T-cell (primary cell): ENCODE measurements at regions not wholly inside any gene's neighbourhood (a gene's known extent, or its start where the extent isn't known, plus 50 kb on each side); places are given as distances from the start of the nearest gene placed in this dataset.

ENCODE experiments used
- ATAC-seq, 4 experiments: fragments of 200-7000 bp in 3 of 4; fragments of 150-1000 bp in 1 of 4; cut with Tn5 transposase; replicated peaks in 1 of 4; 1 replicate in 3 of 4; 2 replicates in 1 of 4; pipeline ENCODE4 v1.10.0; 2021; ENCODE audit warnings: moderate library complexity in 3 of 4, mild to moderate bottlenecking in 2 of 4, moderate number of reproducible peaks in 1 of 4
- CTCF ChIA-PET, 2 donors: fragments of 300-600 bp; sonication (Branson Sonifier 250); formaldehyde crosslinking; loops; one replicate each; lab custom pipeline; 2022; ENCODE audit warnings: antibody characterized with exemption in 2 of 2; lab: Charles Lee
- POLR2A ChIA-PET, 2 donors: fragments of 300-600 bp; sonication (Branson Sonifier 250); formaldehyde crosslinking; loops; one replicate each; lab custom pipeline; 2022; ENCODE audit warnings: antibody characterized with exemption in 2 of 2; lab: Charles Lee
- DNase-seq, 35 experiments: peaks; one replicate each; pipeline versions ENCODE4 v3.0.0 to v3.0.0-alpha.2; 2013 to 2023
- H3K27ac ChIP-seq: one replicate; pipeline ENCODE4 v1.5.1; 2013; ENCODE audit warnings: low read length
- H3K27me3 ChIP-seq, 2 experiments: replicated peaks in 1 of 2; 1 replicate in 1 of 2; 2 replicates in 1 of 2; pipeline versions ENCODE4 v1.6.1 to v1.7.0; 2013; ENCODE audit warnings: low read length in 1 of 2, mixed read lengths in 1 of 2; ENCODE audit not compliant: control insufficient read depth in 2 of 2, insufficient read depth in 2 of 2; ENCODE audit errors: extremely low read depth in 1 of 2
- H3K36me3 ChIP-seq, 2 donors: 1 replicate in 1 of 2; 2 replicates in 1 of 2; pipeline versions ENCODE4 v1.6.1 to v1.7.0; 2013; ENCODE audit warnings: low read length in 1 of 2; ENCODE audit not compliant: control insufficient read depth in 2 of 2, insufficient read depth in 1 of 2; ENCODE audit errors: extremely low read depth in 1 of 2
- H3K4me1 ChIP-seq, 2 experiments: 1 replicate in 1 of 2; 2 replicates in 1 of 2; pipeline versions ENCODE4 v1.6.1 to v1.7.0; 2013; ENCODE audit warnings: low read length in 2 of 2, mixed read lengths in 1 of 2; ENCODE audit not compliant: insufficient read depth in 2 of 2, control insufficient read depth in 1 of 2; ENCODE audit errors: extremely low read depth in 1 of 2
- H3K4me3 ChIP-seq, 2 donors: 1 replicate in 1 of 2; 2 replicates in 1 of 2; pipeline versions ENCODE4 v1.5.1 to v1.7.0; 2013; ENCODE audit warnings: mild to moderate bottlenecking in 2 of 2, low read length in 1 of 2, moderate library complexity in 1 of 2; ENCODE audit not compliant: control insufficient read depth in 1 of 2; ENCODE audit errors: extremely low read depth in 1 of 2
- H3K9me3 ChIP-seq: 2 replicates; pipeline ENCODE4 v1.7.0; 2013
- H3K27ac Mint-ChIP-seq, 2 donors: one replicate each; pipeline ENCODE4 v1.8.0; 2020 to 2021; ENCODE audit warnings: mild to moderate bottlenecking in 2 of 2, mixed read lengths in 2 of 2
- H3K27me3 Mint-ChIP-seq, 2 donors: one replicate each; pipeline ENCODE4 v1.8.0; 2021 to 2022; ENCODE audit warnings: mixed read lengths in 2 of 2
- H3K36me3 Mint-ChIP-seq: one replicate; pipeline ENCODE4 v1.8.0; 2021; ENCODE audit warnings: mixed read lengths
- H3K4me1 Mint-ChIP-seq, 3 donors: one replicate each; pipeline ENCODE4 v1.8.0; 2020 to 2022; ENCODE audit warnings: mixed read lengths in 3 of 3, mild to moderate bottlenecking in 1 of 3
- H3K4me3 Mint-ChIP-seq, 3 donors: one replicate each; pipeline ENCODE4 v1.8.0; 2020 to 2022; ENCODE audit warnings: mild to moderate bottlenecking in 3 of 3, mixed read lengths in 3 of 3, moderate library complexity in 3 of 3
- H3K9me3 Mint-ChIP-seq, 3 donors: one replicate each; pipeline ENCODE4 v1.8.0; 2020 to 2022; ENCODE audit warnings: mixed read lengths in 3 of 3
- WGBS: methylation state at CpG from one replicate; pipeline ENCODE4 v1.1.5; 2013; ENCODE audit warnings: missing lambda C conversion rate; ENCODE audit not compliant: insufficient coverage; 5-methylcytosine and 5-hydroxymethylcytosine counted together

DNA sequence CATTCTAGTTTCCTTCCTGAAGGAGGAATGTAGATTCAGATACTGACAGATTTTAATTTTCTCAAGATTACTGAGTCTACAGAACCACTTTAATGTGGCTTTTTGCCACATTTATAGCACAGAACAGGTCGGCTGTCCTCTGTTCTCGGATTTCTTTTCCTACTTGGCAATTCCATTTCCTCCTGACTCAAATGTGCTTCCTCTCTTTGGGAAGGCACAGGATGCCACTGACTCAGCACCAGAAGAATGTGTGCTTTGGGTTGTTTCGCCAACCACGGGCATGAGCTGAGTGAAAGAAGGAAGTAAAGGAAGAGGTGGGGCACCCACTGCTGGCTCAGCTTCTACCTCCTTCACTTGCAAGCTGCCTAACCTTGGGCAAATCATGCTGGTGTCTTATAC lies 970.6 kb upstream of the ACVR2A start:
- no peak for ATAC-seq
- no peak overlapping the region for H3K4me3 ChIP-seq
- Mint-ChIP-seq H3K27ac (no peak overlapping the region), H3K4me3 (no peak overlapping the region), H3K27me3 (no peaks in the 10 kb centered on the region), H3K36me3 (no peaks in the 10 kb centered on the region), H3K9me3 (peaks cover 0 to 6% (median 0%) of the 10 kb centered on the region in 3 donors), H3K4me1 (no peaks in the 10 kb centered on the region)
- H3K27ac ChIP-seq = no peak overlapping the region
- DNase-seq = no peak
- ChIA-PET POLR2A (no interaction called here), CTCF (no interaction called here)
- no peaks in the 10 kb centered on the region for H3K9me3 ChIP-seq
- WGBS = no CpG with 5 or more reads among the region's 4 CpGs
- H3K4me1 ChIP-seq = no peaks in the 10 kb centered on the region
- no peaks in the 10 kb centered on the region for H3K27me3 ChIP-seq
- H3K36me3 ChIP-seq = no peaks in the 10 kb centered on the region

DNA sequence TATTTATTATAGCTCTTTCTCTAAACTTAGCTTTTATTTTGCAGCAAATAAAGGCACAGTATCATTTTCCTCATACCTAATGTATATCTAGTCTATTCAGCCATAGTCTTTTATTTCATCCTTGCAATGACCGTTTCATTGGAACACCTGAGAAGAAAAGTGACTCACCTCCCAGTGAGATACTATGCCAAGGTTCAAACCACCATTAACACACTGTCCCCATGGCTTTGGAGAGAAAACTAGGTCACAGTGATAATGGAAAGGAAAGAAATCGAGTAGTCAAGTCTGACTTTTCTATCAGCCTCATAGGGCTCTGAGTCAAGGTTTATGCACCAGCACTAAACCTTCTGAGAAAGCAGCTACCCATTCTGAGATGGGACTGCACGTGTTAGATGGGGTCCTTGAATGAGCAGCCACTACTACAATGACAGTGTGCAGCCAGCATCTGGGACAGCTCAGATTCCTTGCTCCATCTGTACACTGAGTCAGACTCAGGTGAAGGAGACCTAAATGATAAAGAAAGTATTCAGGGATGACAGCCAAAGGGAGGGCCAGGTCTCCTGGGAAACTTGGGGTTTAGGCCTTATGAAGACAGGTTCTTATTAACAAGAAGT lies 971.1 kb upstream of the ACVR2A start:
- WGBS = 27% methylated on average over 2 of the region's 3 CpGs
- Histone ChIP-seq H3K4me1 (no peaks in the 10 kb centered on the region), H3K9me3 (no peaks in the 10 kb centered on the region), H3K36me3 (no peaks in the 10 kb centered on the region), H3K27me3 (no peaks in the 10 kb centered on the region), H3K4me3 (no peak overlapping the region), H3K27ac (no peak overlapping the region)
- Mint-ChIP-seq H3K4me1 (no peaks in the 10 kb centered on the region), H3K4me3 (no peak overlapping the region), H3K9me3 (peaks cover 0 to 3% (median 0%) of the 10 kb centered on the region in 3 donors), H3K36me3 (no peaks in the 10 kb centered on the region), H3K27ac (no peak overlapping the region), H3K27me3 (no peaks in the 10 kb centered on the region)
- ATAC-seq (no peak), DNase-seq (no peak)
- POLR2A ChIA-PET = no interaction called here
- CTCF ChIA-PET = no interaction called here

DNA sequence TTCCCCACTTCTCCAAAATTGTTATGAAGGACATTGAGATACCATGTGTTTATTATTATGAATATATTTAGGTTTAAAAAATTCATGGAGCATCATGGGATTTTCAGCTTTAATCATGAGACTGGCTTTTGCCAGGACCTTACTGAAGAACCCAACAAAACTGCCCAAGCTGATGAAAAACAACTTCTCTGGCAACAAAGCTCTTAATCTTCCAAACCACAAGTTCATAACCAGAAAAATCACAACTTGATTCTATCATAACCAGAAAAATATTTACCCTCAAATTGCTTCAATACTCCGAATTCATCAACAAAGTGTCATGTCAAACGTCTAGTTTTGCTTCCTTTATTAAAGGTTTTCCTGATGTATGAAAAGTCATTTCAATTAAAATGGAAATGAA lies 971.8 kb upstream of the ACVR2A start:
- no peaks in the 10 kb centered on the region for H3K27me3 ChIP-seq
- no peaks in the 10 kb centered on the region for H3K4me1 ChIP-seq
- H3K9me3 Mint-ChIP-seq = peaks cover 0 to 3% (median 0%) of the 10 kb centered on the region in 3 donors
- no peaks in the 10 kb centered on the region for H3K4me1 Mint-ChIP-seq
- no peak for ATAC-seq
- no peak for DNase-seq
- no peaks in the 10 kb centered on the region for H3K27me3 Mint-ChIP-seq
- no peak overlapping the region for H3K27ac Mint-ChIP-seq
- no peaks in the 10 kb centered on the region for H3K36me3 ChIP-seq
- H3K9me3 ChIP-seq = no peaks in the 10 kb centered on the region
- H3K36me3 Mint-ChIP-seq = no peaks in the 10 kb centered on the region
- WGBS = no CpG with 5 or more reads among the region's 2 CpGs
- H3K4me3 Mint-ChIP-seq = no peak overlapping the region
- ChIA-PET CTCF (no interaction called here), POLR2A (no interaction called here)
- H3K27ac ChIP-seq = no peak overlapping the region
- H3K4me3 ChIP-seq = no peak overlapping the region

DNA sequence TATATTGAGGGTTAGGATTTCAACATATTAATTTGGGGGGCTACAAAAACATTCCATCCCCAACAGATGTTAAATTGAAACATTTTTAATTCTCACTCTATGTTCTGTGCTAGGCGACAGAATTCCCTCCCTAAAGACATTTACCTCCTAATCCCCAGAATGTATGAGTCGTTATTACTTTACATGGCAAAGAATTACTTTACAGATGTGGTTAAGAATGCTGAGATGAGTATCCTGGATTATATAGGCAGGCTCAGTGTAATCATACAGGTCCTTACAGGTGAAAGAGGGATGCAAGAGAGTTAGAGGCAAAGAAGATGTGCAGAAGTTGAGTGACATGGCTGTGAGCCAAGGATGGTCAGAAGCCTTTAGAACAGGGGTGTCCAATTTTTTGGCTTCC lies 974.1 kb upstream of the ACVR2A start:
- no CpG with 5 or more reads among the region's 2 CpGs for WGBS

DNA sequence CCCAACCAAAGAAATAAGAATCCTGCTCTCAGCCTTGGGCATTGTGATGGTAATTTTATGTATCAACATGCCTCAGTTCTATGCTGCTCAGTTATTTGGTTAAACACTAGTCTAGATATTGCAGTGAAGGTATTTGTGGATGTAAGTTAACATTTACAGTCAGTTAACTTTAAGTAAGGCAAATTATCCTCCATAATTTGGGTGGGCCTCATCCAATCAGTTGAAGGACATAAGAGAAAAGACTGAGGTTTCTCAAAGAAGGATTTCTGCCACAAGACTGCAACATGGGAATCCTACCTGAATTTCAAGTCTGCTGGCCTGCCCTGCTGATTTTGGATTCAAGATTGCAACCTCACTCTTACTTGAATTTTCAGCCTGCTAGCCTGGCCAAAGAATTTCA lies 975.5 kb upstream of the ACVR2A start:
- ChIA-PET CTCF (no interaction called here), POLR2A (no interaction called here)
- Histone ChIP-seq H3K36me3 (no peaks in the 10 kb centered on the region), H3K27ac (no peak overlapping the region), H3K9me3 (no peaks in the 10 kb centered on the region), H3K4me3 (no peak overlapping the region), H3K27me3 (no peaks in the 10 kb centered on the region), H3K4me1 (no peaks in the 10 kb centered on the region)
- Mint-ChIP-seq H3K36me3 (no peaks in the 10 kb centered on the region), H3K4me3 (no peak overlapping the region), H3K27ac (no peak overlapping the region), H3K27me3 (no peaks in the 10 kb centered on the region), H3K9me3 (peaks cover 0 to 15% (median 10%) of the 10 kb centered on the region in 3 donors), H3K4me1 (no peaks in the 10 kb centered on the region)
- ATAC-seq (no peak), DNase-seq (no peak)

More for the DNA sequence above, 974.1 kb upstream of the ACVR2A start:
- no peaks in the 10 kb centered on the region for H3K4me1 Mint-ChIP-seq
- Histone ChIP-seq H3K27me3 (no peaks in the 10 kb centered on the region), H3K36me3 (no peaks in the 10 kb centered on the region), H3K9me3 (no peaks in the 10 kb centered on the region), H3K27ac (no peak overlapping the region), H3K4me3 (no peak overlapping the region), H3K4me1 (no peaks in the 10 kb centered on the region)
- H3K9me3 Mint-ChIP-seq = peaks cover 0 to 7% (median under 1%) of the 10 kb centered on the region in 3 donors
- no peak for DNase-seq
- CTCF ChIA-PET = no interaction called here
- POLR2A ChIA-PET = no interaction called here
- H3K36me3 Mint-ChIP-seq = no peaks in the 10 kb centered on the region
- no peaks in the 10 kb centered on the region for H3K27me3 Mint-ChIP-seq
- no peak for ATAC-seq
- no peak overlapping the region for H3K27ac Mint-ChIP-seq
- H3K4me3 Mint-ChIP-seq = no peak overlapping the region

DNA sequence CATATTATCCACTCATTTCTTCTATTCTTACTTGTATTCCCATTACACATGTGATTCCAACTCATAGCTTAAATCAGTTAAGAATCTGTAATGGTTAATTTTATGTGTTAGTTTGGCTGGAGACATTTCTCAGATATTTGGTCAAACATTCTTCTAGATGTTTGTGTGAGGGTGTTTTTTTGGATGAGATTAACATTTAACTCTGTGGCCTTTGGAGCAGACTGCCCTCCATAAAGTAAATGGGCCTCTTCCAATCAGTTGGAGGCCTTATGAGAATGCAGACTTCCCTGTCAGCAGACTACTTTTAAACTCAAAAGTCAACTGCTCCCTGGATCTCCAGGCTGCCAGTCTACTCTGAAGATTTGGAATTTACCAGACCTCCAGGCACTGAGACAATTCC lies 976.8 kb upstream of the ACVR2A start:
- H3K27ac ChIP-seq = no peak overlapping the region
- ATAC-seq (no peak), DNase-seq (no peak)
- Mint-ChIP-seq H3K4me3 (no peak overlapping the region), H3K9me3 (peaks cover 3 to 20% (median 10%) of the 10 kb centered on the region in 3 donors), H3K27ac (no peak overlapping the region), H3K27me3 (no peaks in the 10 kb centered on the region), H3K4me1 (no peaks in the 10 kb centered on the region), H3K36me3 (no peaks in the 10 kb centered on the region)
- H3K36me3 ChIP-seq = no peaks in the 10 kb centered on the region
- no peak overlapping the region for H3K4me3 ChIP-seq
- H3K9me3 ChIP-seq = no peaks in the 10 kb centered on the region
- H3K4me1 ChIP-seq = no peaks in the 10 kb centered on the region
- no peaks in the 10 kb centered on the region for H3K27me3 ChIP-seq
- ChIA-PET POLR2A (no interaction called here), CTCF (no interaction called here)

DNA sequence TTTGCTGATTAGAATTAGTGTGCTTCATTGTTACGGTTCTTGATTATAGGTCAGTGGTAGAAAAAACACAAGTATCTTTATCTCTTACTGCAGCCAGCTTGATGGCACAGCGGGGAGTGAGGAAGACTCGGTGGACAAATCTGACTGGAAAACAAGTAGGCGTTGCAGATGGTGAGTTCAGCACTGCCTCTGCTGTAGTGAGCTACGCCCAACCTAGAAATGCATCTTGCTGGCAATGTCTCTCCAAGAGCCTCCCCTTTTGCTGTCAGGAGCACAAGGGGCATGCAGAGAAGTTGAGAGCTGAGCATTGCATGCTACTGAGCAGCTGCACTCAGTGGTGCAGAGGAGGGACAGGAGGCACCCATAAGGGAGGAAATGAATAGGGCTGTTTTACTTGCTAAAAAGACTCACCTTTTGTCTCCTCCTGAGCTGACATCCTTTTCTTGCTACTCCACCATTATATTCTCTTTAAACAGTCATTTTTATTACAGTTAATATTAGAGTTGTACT lies 977.3 kb upstream of the ACVR2A start:
- H3K9me3 Mint-ChIP-seq = peaks cover 3 to 20% (median 10%) of the 10 kb centered on the region in 3 donors
- WGBS = 84% methylated on average over 3 of the region's 5 CpGs
- no peak overlapping the region for H3K4me3 Mint-ChIP-seq
- H3K4me1 Mint-ChIP-seq = no peaks in the 10 kb centered on the region
- no peaks in the 10 kb centered on the region for H3K36me3 Mint-ChIP-seq
- ATAC-seq (no peak), DNase-seq (no peak)
- Histone ChIP-seq H3K27ac (no peak overlapping the region), H3K36me3 (no peaks in the 10 kb centered on the region), H3K27me3 (no peaks in the 10 kb centered on the region), H3K4me3 (no peak overlapping the region), H3K9me3 (no peaks in the 10 kb centered on the region), H3K4me1 (no peaks in the 10 kb centered on the region)
- CTCF ChIA-PET = no interaction called here
- H3K27ac Mint-ChIP-seq = no peak overlapping the region
- POLR2A ChIA-PET = no interaction called here
- H3K27me3 Mint-ChIP-seq = no peaks in the 10 kb centered on the region
